ENCODE measurements at regions not wholly inside any gene's neighbourhood (a gene's known extent, or its start where the extent isn't known, plus 50 kb on each side); places are given as distances from the start of the nearest gene placed in this dataset.

DNA sequence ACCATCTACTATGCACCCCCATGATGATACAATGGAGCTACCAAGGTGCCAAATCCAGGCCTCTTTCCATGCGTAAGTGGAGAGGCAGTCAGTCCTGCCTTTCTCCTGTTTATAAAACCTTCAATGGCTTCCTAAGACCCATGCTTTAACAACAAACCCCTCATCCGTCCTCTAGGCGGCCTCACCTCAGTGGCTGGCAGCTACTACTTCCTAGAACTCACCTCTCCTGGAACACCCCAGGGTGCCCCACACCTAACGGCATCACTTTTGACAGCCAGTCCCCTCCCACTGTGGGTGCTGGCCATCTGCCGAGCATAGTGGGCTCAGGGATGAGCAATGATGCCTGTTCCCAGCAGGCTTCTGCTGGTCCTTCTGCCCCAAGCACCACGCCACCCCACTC is 80.0 kb upstream of the TAB2 start:
- H3K4me3 ChIP-seq (ENCODE audit: extremely low read depth in 1 of 4, insufficient read depth in 2 of 4, low read depth in 3 of 4, low read length in 4 of 4) = no peak overlapping the region
- no peak overlapping the region for H3K27ac ChIP-seq (ENCODE audit: low read depth, low read length)
- H3K9me3 ChIP-seq (ENCODE audit: insufficient read depth in 2 of 2, low read depth in 1 of 2, low read length in 1 of 2) = no peaks in the 10 kb centered on the region
- H2AK5ac ChIP-seq (ENCODE audit: low read depth, low read length) = no peak overlapping the region
- H4K5ac ChIP-seq (ENCODE audit: insufficient read length, low read depth, low read length) = no peak overlapping the region
- H3K9ac ChIP-seq (replicated peaks in 1 of 4; ENCODE audit: extremely low read depth in 1 of 4, low read depth in 3 of 4, low read length in 3 of 4) = no peak overlapping the region
- no peak for FAIRE-seq
- ChIA-PET POLR2A (ENCODE audit: partially characterized antibody) (interaction anchor here (0.5 kb wide), 1 partner anchor 321 kb away, joined by 3 read pairs; no protein-coding TSS in a partner anchor), CTCF (ENCODE audit: partially characterized antibody) (interaction anchor here (1.0 to 2.2 kb wide), 7 partner anchors 8 to 158 kb away, joined by 3 to 7 read pairs (median 4); no protein-coding TSS in a partner anchor)
- H3K18ac ChIP-seq (ENCODE audit: extremely low read depth, low read length) = no peak overlapping the region
- H4K91ac ChIP-seq (replicated peaks; ENCODE audit: insufficient read length, low read length) = no peak overlapping the region
- no peak overlapping the region for H2AFZ ChIP-seq (ENCODE audit: low read length)
- H3K79me2 ChIP-seq (ENCODE audit: control insufficient read depth in 1 of 2, insufficient read depth in 2 of 2, low read length in 2 of 2) = no peaks in the 10 kb centered on the region
- H3K23ac ChIP-seq (ENCODE audit: insufficient read length) = no peak overlapping the region
- 85% methylated on average over 6 of the region's 6 CpGs; no CpG with 5 or more reads in 1 of the 2 experiments for WGBS, 2 experiments (ENCODE audit: extremely low coverage in 1 of 2, insufficient coverage in 1 of 2, insufficient read length in 1 of 2, insufficient replicate concordance in 2 of 2, low coverage in 1 of 2, low lambda C conversion rate in 2 of 2, missing lambda C conversion rate in 1 of 2)
- no peak overlapping the region for H2BK5ac ChIP-seq (ENCODE audit: low read depth, low read length)
- H2BK15ac ChIP-seq (ENCODE audit: low read length) = no peak overlapping the region
- H3K4ac ChIP-seq (replicated peaks; ENCODE audit: insufficient read length, low read depth, low read length) = no peak overlapping the region
- no peak overlapping the region for H3K14ac ChIP-seq (ENCODE audit: insufficient read length)
- peak overlapping the region; percentile 45 for H4K8ac ChIP-seq (ENCODE audit: extremely low read depth, insufficient read depth, low read length)
- H3K79me1 ChIP-seq (ENCODE audit: low read depth, low read length) = no peaks in the 10 kb centered on the region
- H2BK20ac ChIP-seq (ENCODE audit: low read length) = no peak overlapping the region
- TF ChIP-seq, protein P1, sequence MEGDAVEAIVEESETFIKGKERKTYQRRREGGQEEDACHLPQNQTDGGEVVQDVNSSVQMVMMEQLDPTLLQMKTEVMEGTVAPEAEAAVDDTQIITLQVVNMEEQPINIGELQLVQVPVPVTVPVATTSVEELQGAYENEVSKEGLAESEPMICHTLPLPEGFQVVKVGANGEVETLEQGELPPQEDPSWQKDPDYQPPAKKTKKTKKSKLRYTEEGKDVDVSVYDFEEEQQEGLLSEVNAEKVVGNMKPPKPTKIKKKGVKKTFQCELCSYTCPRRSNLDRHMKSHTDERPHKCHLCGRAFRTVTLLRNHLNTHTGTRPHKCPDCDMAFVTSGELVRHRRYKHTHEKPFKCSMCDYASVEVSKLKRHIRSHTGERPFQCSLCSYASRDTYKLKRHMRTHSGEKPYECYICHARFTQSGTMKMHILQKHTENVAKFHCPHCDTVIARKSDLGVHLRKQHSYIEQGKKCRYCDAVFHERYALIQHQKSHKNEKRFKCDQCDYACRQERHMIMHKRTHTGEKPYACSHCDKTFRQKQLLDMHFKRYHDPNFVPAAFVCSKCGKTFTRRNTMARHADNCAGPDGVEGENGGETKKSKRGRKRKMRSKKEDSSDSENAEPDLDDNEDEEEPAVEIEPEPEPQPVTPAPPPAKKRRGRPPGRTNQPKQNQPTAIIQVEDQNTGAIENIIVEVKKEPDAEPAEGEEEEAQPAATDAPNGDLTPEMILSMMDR (IDR thresholded peaks at IDR 0.05; ENCODE audit: control extremely low read depth in 1 of 3, insufficient read depth in 1 of 3, low read depth in 1 of 3, low read length in 3 of 3) = peak in 2 of 3 experiments; percentile 1 to 26; a peak in 2 of 4 replicates
- no peak for TF ChIP-seq GABPA (IDR thresholded peaks at IDR 0.05; ENCODE audit: borderline replicate concordance, insufficient read depth, low read length)
- no peak for TF ChIP-seq SAP30 (IDR thresholded peaks at IDR 0.05; ENCODE audit: insufficient read depth, insufficient replicate concordance, low read length)
- peak in 1 of 2 experiments; percentile 29; a peak in 1 of 4 replicates for TF ChIP-seq RAD21 (IDR thresholded peaks at IDR 0.05 in 1 of 2, conservative IDR thresholded peaks at IDR 0.05 in 1 of 2; ENCODE audit: low read depth in 2 of 2, low read length in 2 of 2)
- no peaks in the 10 kb centered on the region for H3K23me2 ChIP-seq (ENCODE audit: low read depth, low read length)
- no peak overlapping the region for H2BK120ac ChIP-seq (replicated peaks; ENCODE audit: low read depth, low read length)
- H3K4me2 ChIP-seq (ENCODE audit: insufficient read depth in 1 of 2, low read depth in 2 of 2, low read length in 2 of 2) = no peak overlapping the region
- no peak for DNase-seq (ENCODE audit: low read depth in 1 of 2, low spot score in 2 of 2)
- no peak overlapping the region for H2BK12ac ChIP-seq (ENCODE audit: low read depth, low read length)
- H3K4me1 ChIP-seq (replicated peaks in 1 of 4; ENCODE audit: control insufficient read depth in 3 of 4, insufficient read depth in 4 of 4, low read length in 3 of 4) = peaks cover 0 to 5% (median under 1%) of the 10 kb centered on the region in 4 experiments; a peak in 2 of 7 replicates
- H3K56ac ChIP-seq (replicated peaks; ENCODE audit: insufficient read length, low read depth, low read length) = no peak overlapping the region
- H4K20me1 ChIP-seq (replicated peaks in 1 of 2; ENCODE audit: control insufficient read depth in 1 of 2, insufficient read depth in 2 of 2, low read length in 2 of 2) = no peaks in the 10 kb centered on the region
- no peaks in the 10 kb centered on the region for H3K36me3 ChIP-seq (ENCODE audit: control insufficient read depth in 2 of 4, insufficient read depth in 4 of 4, low read length in 3 of 4)
- H3K27me3 ChIP-seq (replicated peaks in 1 of 4; ENCODE audit: control insufficient read depth in 3 of 4, extremely low read depth in 1 of 4, insufficient read depth in 3 of 4, low read length in 3 of 4) = no peaks in the 10 kb centered on the region

All from H1 (cell line).